B cell (primary cell): ENCODE measurements at regions not wholly inside any gene's neighbourhood (a gene's known extent, or its start where the extent isn't known, plus 50 kb on each side); places are given as distances from the start of the nearest gene placed in this dataset.

Experiments used
- ATAC-seq: fragments of 200-7000 bp; cut with Tn5 transposase; one replicate; pipeline ENCODE4 v1.10.0; 2021; ENCODE audit warnings: low read depth, mild to moderate bottlenecking, moderate number of reproducible peaks, moderate library complexity
- CTCF ChIA-PET: fragments of 350-600 bp; sonication (Branson Sonifier 250); formaldehyde crosslinking; loops from one replicate; lab custom pipeline; 2021; ENCODE audit warnings: antibody characterized with exemption, inconsistent platforms; lab: Charles Lee
- POLR2A ChIA-PET: fragments of 350-600 bp; sonication (Branson Sonifier 250); formaldehyde crosslinking; loops from one replicate; lab custom pipeline; 2021; ENCODE audit warnings: antibody characterized with exemption; lab: Charles Lee
- DNase-seq: peaks from one replicate; pipeline ENCODE4 v3.0.0; 2013
- H2AFZ ChIP-seq: 2 replicates; pipeline ENCODE4 v1.6.1; 2012; ENCODE audit warnings: mild to moderate bottlenecking, low read depth, low read length; ENCODE audit not compliant: insufficient read depth, poor library complexity, severe bottlenecking
- H3K27ac ChIP-seq, 2 donors: 1 replicate in 1 of 2; 2 replicates in 1 of 2; pipeline ENCODE4 v1.5.1; 2012 to 2013; ENCODE audit warnings: low read length in 2 of 2, mild to moderate bottlenecking in 2 of 2, moderate library complexity in 1 of 2
- H3K27me3 ChIP-seq, 4 experiments: fragments of 200-600 bp in 1 of 4; sonication (generic) in 1 of 4; replicated peaks in 1 of 4; 1 replicate in 2 of 4; 2 replicates in 2 of 4; pipeline versions ENCODE4 v1.6.1 to v1.7.0; 2013 to 2016; ENCODE audit warnings: low read length in 3 of 4, mild to moderate bottlenecking in 2 of 4, mixed read lengths in 1 of 4, moderate library complexity in 1 of 4; ENCODE audit not compliant: insufficient read depth in 4 of 4, control insufficient read depth in 3 of 4; ENCODE audit errors: control extremely low read depth in 1 of 4
- H3K36me3 ChIP-seq, 2 experiments: replicated peaks in 1 of 2; 1 replicate in 1 of 2; 2 replicates in 1 of 2; pipeline versions ENCODE4 v1.6.1 to v1.7.1; 2013; ENCODE audit warnings: low read length in 1 of 2; ENCODE audit not compliant: insufficient read depth in 2 of 2, control insufficient read depth in 1 of 2; ENCODE audit errors: control extremely low read depth in 1 of 2, extremely low read depth in 1 of 2
- H3K4me1 ChIP-seq, 2 donors: fragments of 200-600 bp in 1 of 2; sonication (generic) in 1 of 2; 1 replicate in 1 of 2; 2 replicates in 1 of 2; pipeline versions ENCODE4 v1.5.1 to v1.6.1; 2013 to 2017; ENCODE audit warnings: low read length in 2 of 2; ENCODE audit not compliant: control insufficient read depth in 2 of 2, insufficient read depth in 2 of 2
- H3K4me2 ChIP-seq: replicated peaks from 2 replicates; pipeline ENCODE3; 2012; ENCODE audit warnings: mild to moderate bottlenecking, low read depth, low read length; ENCODE audit not compliant: poor library complexity, severe bottlenecking
- H3K4me3 ChIP-seq, 5 experiments: fragments of 200-600 bp in 1 of 5; sonication (generic) in 1 of 5; 1 replicate in 3 of 5; 2 replicates in 2 of 5; pipeline versions ENCODE4 v1.5.1 to v1.7.0; 2011 to 2016; ENCODE audit warnings: low read length in 4 of 5, mild to moderate bottlenecking in 4 of 5, low read depth in 2 of 5, control low read depth in 1 of 5, moderate library complexity in 1 of 5; ENCODE audit not compliant: insufficient read depth in 1 of 5; ENCODE audit errors: control extremely low read depth in 1 of 5, extremely low read depth in 1 of 5
- H3K79me2 ChIP-seq: fragments of 200-600 bp; sonication (generic); one replicate; pipeline ENCODE4 v1.6.0; 2016; ENCODE audit warnings: low read length; ENCODE audit not compliant: control insufficient read depth, insufficient read depth
- H3K9ac ChIP-seq: fragments of 200-600 bp; sonication (generic); 2 replicates; pipeline ENCODE4 v1.6.1; 2017; ENCODE audit warnings: mild to moderate bottlenecking, low read length, moderate library complexity
- H3K9me3 ChIP-seq, 3 donors: one replicate each; pipeline versions ENCODE4 v1.6.1 to v1.7.1; 2013; ENCODE audit warnings: low read length in 2 of 3; ENCODE audit not compliant: control insufficient read depth in 2 of 3, insufficient read depth in 1 of 3; ENCODE audit errors: control extremely low read depth in 1 of 3
- H4K20me1 ChIP-seq: 2 replicates; pipeline ENCODE4 v1.6.0; 2012; ENCODE audit warnings: mild to moderate bottlenecking, low read length; ENCODE audit not compliant: insufficient read depth, control insufficient read depth, poor library complexity, severe bottlenecking
- H3K27ac Mint-ChIP-seq: one replicate; pipeline ENCODE4 v1.8.0; 2021; ENCODE audit warnings: mixed read lengths
- H3K27me3 Mint-ChIP-seq: one replicate; pipeline ENCODE4 v1.8.0; 2021; ENCODE audit warnings: mixed read lengths
- H3K4me1 Mint-ChIP-seq: one replicate; pipeline ENCODE4 v1.8.0; 2021; ENCODE audit warnings: mixed read lengths
- H3K4me3 Mint-ChIP-seq: one replicate; pipeline ENCODE4 v1.8.0; 2021; ENCODE audit warnings: mixed read lengths
- H3K9me3 Mint-ChIP-seq: one replicate; pipeline ENCODE4 v1.8.0; 2022; ENCODE audit warnings: mixed read lengths; ENCODE audit not compliant: insufficient read depth
- EZH2 ChIP-seq: IDR thresholded peaks from 2 replicates; pipeline ENCODE4 v1.6.1; 2012; ENCODE audit warnings: borderline replicate concordance, low read depth, mild to moderate bottlenecking, moderate library complexity, low read length; ENCODE audit not compliant: insufficient read depth, poor library complexity, severe bottlenecking
- WGBS: methylation state at CpG from one replicate; pipeline ENCODE4 v1.1.5; 2013; ENCODE audit warnings: missing lambda C conversion rate; ENCODE audit not compliant: insufficient coverage; 5-methylcytosine and 5-hydroxymethylcytosine counted together
- intact Hi-C: fragments of 100-400 bp; cut with micrococcal nuclease; formaldehyde crosslinking; loops from one replicate; pipeline ENCODE4 v1.10.0; 2022
- TF ChIP-seq, protein P1 (sequence below): fragments of 200-600 bp; IDR thresholded peaks from one replicate; pipeline ENCODE4 v1.8.0; 2022; ENCODE audit warnings: antibody characterized with exemption, mild to moderate bottlenecking

DNA sequence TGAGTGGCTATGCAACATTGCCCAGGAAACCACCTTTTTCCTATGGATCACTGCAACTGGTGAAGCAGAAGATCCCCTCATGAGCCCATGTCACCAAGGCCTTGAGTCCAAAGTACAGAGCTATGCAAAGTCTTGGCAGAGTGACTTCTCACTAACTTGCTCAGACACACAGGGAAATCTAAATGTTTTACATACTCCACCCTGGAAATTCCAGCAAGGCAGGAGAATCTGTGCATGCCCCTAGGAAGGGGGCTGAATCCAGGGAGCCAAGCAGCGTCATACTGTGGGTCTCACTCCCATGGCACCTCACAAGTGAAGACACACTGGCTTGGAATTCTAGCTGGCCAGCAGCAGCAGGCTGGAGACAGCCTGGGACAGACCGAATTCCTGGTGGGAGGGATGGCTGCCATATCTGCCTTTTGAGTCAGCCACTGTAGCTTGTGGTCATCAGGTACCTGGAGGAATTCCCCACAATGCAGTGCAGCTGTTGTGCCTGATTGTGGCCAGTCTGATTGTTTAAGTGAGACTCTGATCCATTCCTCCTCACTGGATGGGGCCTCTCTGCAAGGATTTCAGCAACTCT, 1817.4 kb downstream of the SUCLG1 start:
- no peak overlapping the region for H3K27ac Mint-ChIP-seq
- H3K4me3 ChIP-seq = no peak overlapping the region
- H3K36me3 ChIP-seq = no peaks in the 10 kb centered on the region
- no peaks in the 10 kb centered on the region for H3K4me1 Mint-ChIP-seq
- H3K9me3 ChIP-seq = peaks cover 0 to 10% (median 5%) of the 10 kb centered on the region in 3 donors
- no peaks in the 10 kb centered on the region for H3K27me3 ChIP-seq
- no peak overlapping the region for H3K9ac ChIP-seq
- ChIA-PET CTCF (no interaction called here), POLR2A (no interaction called here)
- no peak for ATAC-seq
- H3K27ac ChIP-seq = no peak overlapping the region
- H4K20me1 ChIP-seq = no peaks in the 10 kb centered on the region
- WGBS = 89% methylated on average over 2 of the region's 2 CpGs
- H2AFZ ChIP-seq = no peak overlapping the region
- H3K4me3 Mint-ChIP-seq = no peak overlapping the region
- peaks cover 5% of the 10 kb centered on the region for H3K9me3 Mint-ChIP-seq
- H3K79me2 ChIP-seq = no peaks in the 10 kb centered on the region
- H3K4me1 ChIP-seq = no peaks in the 10 kb centered on the region
- intact Hi-C loops = no loop called here
- no peaks in the 10 kb centered on the region for H3K27me3 Mint-ChIP-seq
- no peak for TF ChIP-seq EZH2
- TF ChIP-seq, protein P1, sequence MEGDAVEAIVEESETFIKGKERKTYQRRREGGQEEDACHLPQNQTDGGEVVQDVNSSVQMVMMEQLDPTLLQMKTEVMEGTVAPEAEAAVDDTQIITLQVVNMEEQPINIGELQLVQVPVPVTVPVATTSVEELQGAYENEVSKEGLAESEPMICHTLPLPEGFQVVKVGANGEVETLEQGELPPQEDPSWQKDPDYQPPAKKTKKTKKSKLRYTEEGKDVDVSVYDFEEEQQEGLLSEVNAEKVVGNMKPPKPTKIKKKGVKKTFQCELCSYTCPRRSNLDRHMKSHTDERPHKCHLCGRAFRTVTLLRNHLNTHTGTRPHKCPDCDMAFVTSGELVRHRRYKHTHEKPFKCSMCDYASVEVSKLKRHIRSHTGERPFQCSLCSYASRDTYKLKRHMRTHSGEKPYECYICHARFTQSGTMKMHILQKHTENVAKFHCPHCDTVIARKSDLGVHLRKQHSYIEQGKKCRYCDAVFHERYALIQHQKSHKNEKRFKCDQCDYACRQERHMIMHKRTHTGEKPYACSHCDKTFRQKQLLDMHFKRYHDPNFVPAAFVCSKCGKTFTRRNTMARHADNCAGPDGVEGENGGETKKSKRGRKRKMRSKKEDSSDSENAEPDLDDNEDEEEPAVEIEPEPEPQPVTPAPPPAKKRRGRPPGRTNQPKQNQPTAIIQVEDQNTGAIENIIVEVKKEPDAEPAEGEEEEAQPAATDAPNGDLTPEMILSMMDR = no peak
- DNase-seq = no peak
- no peak overlapping the region for H3K4me2 ChIP-seq

DNA sequence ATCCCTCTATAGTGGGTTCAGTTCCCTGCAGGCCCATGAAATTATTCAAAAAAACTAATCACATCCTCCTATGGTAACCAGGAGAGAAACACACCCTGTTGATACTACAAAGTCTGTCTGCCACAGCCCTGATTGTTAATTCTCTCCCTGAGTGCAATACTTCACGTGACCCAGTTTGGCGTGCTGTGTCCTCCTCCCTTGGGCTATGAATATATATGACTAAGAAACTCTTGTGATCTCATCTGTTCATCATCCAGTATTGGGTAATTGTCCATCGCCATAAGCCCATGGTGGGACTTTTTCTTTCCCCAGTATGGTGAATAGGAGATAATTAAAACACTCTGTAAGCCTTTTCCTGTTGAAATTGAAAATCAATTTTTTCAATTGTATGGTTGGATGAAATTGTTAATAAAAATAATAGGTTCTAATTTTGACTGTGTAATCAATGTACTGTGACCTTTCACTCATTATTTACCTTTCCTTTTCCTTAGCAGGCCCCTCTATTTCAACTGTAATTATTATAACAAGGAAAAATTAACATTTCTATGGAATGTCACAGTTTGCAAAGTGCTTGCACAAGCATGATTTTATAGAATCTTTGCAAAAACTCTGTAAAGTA, 1822.6 kb downstream of the SUCLG1 start:
- Mint-ChIP-seq H3K27me3 (no peaks in the 10 kb centered on the region), H3K4me3 (no peak overlapping the region), H3K9me3 (peaks cover 2% of the 10 kb centered on the region), H3K4me1 (no peaks in the 10 kb centered on the region), H3K27ac (no peak overlapping the region)
- Histone ChIP-seq H3K27me3 (no peaks in the 10 kb centered on the region), H3K36me3 (no peaks in the 10 kb centered on the region), H3K4me1 (no peaks in the 10 kb centered on the region), H3K4me3 (no peak overlapping the region), H3K27ac (no peak overlapping the region), H4K20me1 (no peaks in the 10 kb centered on the region), H2AFZ (no peak overlapping the region), H3K4me2 (no peak overlapping the region), H3K79me2 (no peaks in the 10 kb centered on the region), H3K9me3 (peaks cover 0 to 3% (median 2%) of the 10 kb centered on the region in 3 donors), H3K9ac (no peak overlapping the region)
- TF ChIP-seq, protein P1 = no peak
- TF ChIP-seq EZH2 = no peak
- WGBS = 80% methylated on average over 1 of the region's 3 CpGs
- intact Hi-C loops = no loop called here
- DNase-seq = no peak
- no peak for ATAC-seq
- ChIA-PET POLR2A (no interaction called here), CTCF (no interaction called here)
